HG03108 (cell line): ENCODE measurements at regions not wholly inside any gene's neighbourhood (a gene's known extent, or its start where the extent isn't known, plus 50 kb on each side); places are given as distances from the start of the nearest gene placed in this dataset.
"Not testable (repeated sequence)": the region's sequence is repeated elsewhere in the genome, so short reads cannot be mapped to it uniquely, and the experiment has no call there.

Experiments
- ATAC-seq: cut with Tn5 transposase; IDR thresholded peaks from one replicate; pipeline ENCODE4 v1.9.1; 2021; ENCODE audit warnings: moderate library complexity; ENCODE audit not compliant: unreplicated experiment

- ATAC-seq, result no peak
Observed at GRCh38 chr21:36591326-36591970, 107.5 kb upstream of the SIM2 start.

- no peak for ATAC-seq
Observed at GRCh38 chr21:36596174-36596573, 102.7 kb upstream of the SIM2 start.

GRCh38 chr21:36601362-36601761 lies 97.6 kb upstream of the SIM2 start:
- ATAC-seq, result no peak

GRCh38 chr21:36602735-36603134 lies 96.2 kb upstream of the SIM2 start:
- no peak for ATAC-seq

GRCh38 chr21:36603221-36603620 lies 95.7 kb upstream of the SIM2 start:
- ATAC-seq, result no peak

- ATAC-seq, result no peak
Observed at GRCh38 chr21:36605426-36605825, 93.5 kb upstream of the SIM2 start.

- ATAC-seq, result no peak
Observed at GRCh38 chr21:36606287-36606982, 92.5 kb upstream of the SIM2 start.

- no peak for ATAC-seq
Observed at GRCh38 chr21:36606983-36607325, 92.0 kb upstream of the SIM2 start.

- no peak for ATAC-seq
Observed at GRCh38 chr21:36608041-36608896, 90.6 kb upstream of the SIM2 start.

GRCh38 chr21:36608897-36609225 lies 90.1 kb upstream of the SIM2 start:
- no peak for ATAC-seq

GRCh38 chr21:36609654-36610053 lies 89.3 kb upstream of the SIM2 start:
- ATAC-seq, result no peak

- no peak for ATAC-seq
Observed at GRCh38 chr21:36610201-36610600, 88.7 kb upstream of the SIM2 start.

GRCh38 chr21:36610935-36611334 lies 88.0 kb upstream of the SIM2 start:
- no peak for ATAC-seq

GRCh38 chr21:36611379-36611778 lies 87.5 kb upstream of the SIM2 start:
- no peak for ATAC-seq

GRCh38 chr21:36613059-36613458 lies 85.9 kb upstream of the SIM2 start:
- no peak for ATAC-seq

GRCh38 chr21:36613554-36613953 lies 85.4 kb upstream of the SIM2 start:
- no peak for ATAC-seq

- no peak for ATAC-seq
Observed at GRCh38 chr21:36615274-36615964, 83.5 kb upstream of the SIM2 start.

GRCh38 chr21:36616773-36617172 lies 82.1 kb upstream of the SIM2 start:
- ATAC-seq, result not testable (repeated sequence)

GRCh38 chr21:36621794-36622193 lies 77.1 kb upstream of the SIM2 start:
- ATAC-seq, result not testable (repeated sequence)

GRCh38 chr21:36624105-36624504 lies 74.8 kb upstream of the SIM2 start:
- ATAC-seq, result no peak

GRCh38 chr21:36626791-36627190 lies 72.1 kb upstream of the SIM2 start:
- no peak for ATAC-seq
